Islet of Langerhans (tissue), 1 donor: ENCODE measurements at regions not wholly inside any gene's neighbourhood (a gene's known extent, or its start where the extent isn't known, plus 50 kb on each side); places are given as distances from the start of the nearest gene placed in this dataset.
A peak's percentile ranks its signal among the peaks of the same experiment; 100 is the strongest.

ENCODE experiments used
- FAIRE-seq: peaks from one replicate; lab custom pipeline; 2011; peaks lifted over from hg19 to GRCh38; lab: Jason Lieb, UNC

- no peak for FAIRE-seq
Measured at GRCh38 chr18:40109252-40110049, 1845.6 kb upstream of the PIK3C3 start.

DNA sequence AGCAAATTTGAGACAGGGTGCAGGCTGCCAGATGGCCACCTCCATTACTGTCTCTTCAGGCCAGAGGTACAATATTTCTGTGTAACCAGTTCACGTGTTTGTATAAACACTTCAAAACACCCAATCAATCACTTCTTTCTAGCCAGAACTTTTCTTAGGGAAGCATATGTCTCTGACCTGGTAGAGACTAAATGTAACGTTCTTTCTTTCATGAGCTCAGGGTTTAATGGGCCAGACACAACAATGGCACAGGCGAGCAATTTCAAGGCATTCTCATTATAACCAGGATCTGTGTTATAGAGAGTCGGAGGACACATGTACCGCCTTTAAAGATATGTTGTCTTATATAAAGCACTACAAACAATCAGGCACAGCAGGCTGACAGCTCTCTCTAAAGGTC, 1846.4 kb upstream of the PIK3C3 start:
- FAIRE-seq, result peak; percentile 98

GRCh38 chr18:40102903-40103302, 1852.1 kb upstream of the PIK3C3 start:
- no peak for FAIRE-seq

DNA sequence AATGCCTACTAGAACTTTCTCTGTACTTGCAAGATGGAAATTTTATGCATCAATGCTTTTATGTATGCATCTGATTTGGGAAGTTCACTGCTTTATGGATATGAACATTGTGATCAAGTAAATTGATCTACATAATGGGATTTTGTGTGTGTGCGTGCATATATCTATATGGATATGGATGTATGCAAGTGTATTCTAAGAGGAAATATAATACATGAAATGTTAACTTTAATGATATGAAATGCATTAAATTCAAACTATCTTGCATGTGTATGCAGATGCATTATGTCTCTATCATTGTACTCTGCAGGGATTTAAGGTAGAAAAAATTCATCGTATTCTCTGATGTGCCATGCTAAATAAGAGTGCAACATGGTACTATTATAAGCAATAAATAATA, 1855.4 kb upstream of the PIK3C3 start:
- no peak for FAIRE-seq

- no peak for FAIRE-seq
Measured at GRCh38 chr18:40096675-40097074, 1858.4 kb upstream of the PIK3C3 start.

DNA sequence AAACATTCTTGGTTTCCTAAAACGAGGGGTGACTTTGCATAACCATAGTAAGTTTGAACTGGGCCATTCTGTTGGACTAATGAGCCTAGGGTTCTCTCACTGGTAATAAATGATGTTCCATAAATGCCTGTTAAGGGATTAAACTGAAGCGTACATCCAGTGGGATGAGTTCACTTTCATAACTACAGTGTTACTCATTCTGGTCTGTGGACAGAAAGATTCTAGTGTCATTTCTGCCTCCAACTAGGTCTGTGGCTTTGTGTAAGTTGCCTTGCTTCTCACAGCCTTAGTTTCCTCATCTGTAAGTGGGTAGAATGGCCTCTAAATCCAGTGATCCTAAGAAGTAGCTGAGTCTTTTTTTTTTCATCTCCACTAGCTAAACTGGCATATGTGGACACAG, 1860.6 kb upstream of the PIK3C3 start:
- FAIRE-seq, result no peak

DNA sequence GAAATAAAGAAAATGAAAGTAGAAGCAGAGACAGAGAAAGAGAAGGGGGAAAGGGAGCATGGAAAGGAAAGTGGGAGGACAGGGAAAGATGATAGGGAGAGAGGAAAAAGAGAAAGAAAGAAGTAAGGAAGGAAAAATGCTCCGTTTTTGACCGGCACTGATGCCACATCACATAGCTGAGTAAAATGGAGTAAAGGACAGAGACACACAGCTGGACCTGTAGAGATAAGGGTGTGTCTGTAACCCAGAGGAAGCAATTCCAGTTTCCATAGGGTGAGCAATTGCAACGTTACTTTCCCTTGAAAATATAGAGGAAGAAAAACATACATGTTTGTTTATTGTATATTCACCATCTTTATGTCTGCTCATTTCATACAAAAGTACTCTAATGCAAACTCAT, 1866.9 kb upstream of the PIK3C3 start:
- no peak for FAIRE-seq

- FAIRE-seq, result no peak
Measured at GRCh38 chr18:40079786-40080185, 1875.2 kb upstream of the PIK3C3 start.

DNA sequence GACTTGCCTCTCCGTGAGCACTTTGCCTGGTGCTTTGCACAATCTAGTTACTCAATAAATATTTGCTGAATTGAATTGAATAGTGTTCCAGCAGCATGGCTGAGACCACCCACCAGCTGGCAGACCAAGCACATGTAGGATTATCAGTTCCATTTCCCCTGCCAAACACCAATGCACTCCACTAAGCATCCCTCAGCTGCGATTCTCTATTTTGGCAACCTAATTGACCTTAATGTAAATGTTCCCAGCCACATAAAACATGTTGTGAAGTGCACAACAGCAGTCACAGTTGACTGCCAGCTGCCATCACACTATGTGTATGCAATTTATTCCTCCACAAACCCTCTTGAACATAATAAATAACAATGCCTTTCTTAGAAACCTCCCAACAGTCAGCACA, 1879.4 kb upstream of the PIK3C3 start:
- FAIRE-seq, result no peak

GRCh38 chr18:40072761-40073160, 1882.3 kb upstream of the PIK3C3 start:
- FAIRE-seq, result no peak

DNA sequence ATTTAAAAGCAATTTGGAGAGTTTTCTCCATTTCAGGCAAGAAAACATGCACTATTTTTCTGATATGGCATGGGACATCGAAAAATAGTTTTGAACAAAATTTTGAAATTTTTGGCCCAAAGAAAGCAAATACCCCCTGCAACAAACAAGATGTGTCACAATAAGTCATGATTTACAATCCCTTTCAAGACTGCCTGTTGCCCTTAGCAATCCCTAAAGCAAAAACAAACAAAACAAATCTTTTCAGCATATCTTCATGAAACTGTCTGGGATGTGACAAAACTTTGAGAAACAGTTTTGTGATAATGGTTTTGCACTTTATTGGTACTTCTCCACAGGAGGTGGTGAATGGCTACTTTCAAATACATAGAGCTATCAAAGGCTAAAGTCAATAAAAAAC, 1888.7 kb upstream of the PIK3C3 start:
- no peak for FAIRE-seq

GRCh38 chr18:40063488-40063887, 1891.5 kb upstream of the PIK3C3 start:
- FAIRE-seq, result no peak

- no peak for FAIRE-seq
Measured at GRCh38 chr18:40061086-40061485, 1893.9 kb upstream of the PIK3C3 start.

DNA sequence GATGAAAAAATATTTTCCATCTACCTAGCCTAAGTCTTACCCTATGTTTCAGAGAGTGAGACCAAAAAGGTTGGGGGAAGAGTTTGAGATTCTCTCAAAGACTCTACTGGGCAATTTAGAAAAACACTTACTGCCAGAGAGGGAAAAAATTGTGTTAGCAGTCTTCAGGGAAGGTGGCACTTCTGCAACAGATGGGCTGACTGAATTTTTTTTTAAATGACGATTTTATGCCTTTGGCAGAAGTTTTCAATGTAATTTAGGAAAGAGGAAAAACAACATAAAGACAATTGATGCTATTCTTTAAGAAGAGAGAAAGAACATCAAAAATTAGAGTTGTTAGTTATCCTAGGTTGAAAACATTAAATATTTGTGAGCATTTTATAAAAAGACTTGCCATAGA, 1894.5 kb upstream of the PIK3C3 start:
- no peak for FAIRE-seq

DNA sequence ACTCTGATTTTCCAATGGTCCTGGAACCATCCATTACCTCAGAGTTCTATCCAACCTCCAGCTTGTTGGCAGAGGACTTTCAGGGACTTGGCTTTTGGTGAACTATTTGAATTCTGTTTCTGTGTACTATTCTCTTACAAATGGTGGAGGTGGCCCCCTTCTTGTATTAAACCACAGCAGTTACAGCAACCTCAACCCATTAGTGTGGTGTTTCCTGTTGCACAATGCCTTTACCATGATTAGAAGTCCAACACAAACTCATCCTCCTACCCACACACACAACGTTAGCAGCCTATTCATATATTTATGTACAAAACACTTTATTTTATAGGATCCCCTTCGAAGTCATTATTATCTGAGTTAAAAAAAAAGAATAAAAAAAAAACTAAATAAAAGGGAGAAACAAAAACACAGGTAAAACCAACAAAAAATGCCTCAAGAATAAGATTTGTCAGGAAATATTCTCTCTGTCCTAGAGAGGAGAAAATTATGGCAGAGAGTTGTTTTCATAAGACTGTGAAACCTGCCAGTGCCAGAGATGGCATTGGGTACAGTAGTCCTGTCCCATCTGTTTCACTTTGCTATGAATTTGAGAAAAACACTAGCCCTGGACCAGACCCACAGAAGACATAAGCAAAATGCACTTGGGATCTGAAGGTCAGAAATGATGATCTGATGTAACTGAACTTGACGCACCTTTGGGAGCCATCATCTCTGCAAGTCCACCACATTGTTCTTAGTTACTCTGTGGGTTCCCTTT, 1896.0 kb upstream of the PIK3C3 start:
- FAIRE-seq, result no peak

- FAIRE-seq, result peak; percentile 30
Measured at GRCh38 chr18:40056079-40056692, 1898.8 kb upstream of the PIK3C3 start.

DNA sequence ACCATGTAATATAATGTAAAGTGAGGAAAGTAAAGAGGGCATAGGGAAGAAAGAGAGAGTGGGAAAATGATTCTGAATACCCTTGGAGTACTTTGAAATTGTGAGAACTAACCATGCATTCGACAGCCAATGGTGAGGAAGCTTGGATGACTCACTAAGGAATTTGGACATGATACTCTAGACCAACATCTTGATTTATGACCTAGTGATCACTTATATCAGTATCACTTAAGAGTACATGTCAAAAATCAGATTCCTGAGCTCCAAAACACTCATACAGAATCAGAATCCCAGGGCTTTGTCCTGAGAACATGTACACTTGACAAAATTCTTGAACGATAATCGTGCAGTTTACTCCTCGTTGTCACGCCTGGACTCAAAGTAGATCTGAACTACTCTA, 1899.8 kb upstream of the PIK3C3 start:
- FAIRE-seq, result no peak

GRCh38 chr18:40049716-40050115, 1905.3 kb upstream of the PIK3C3 start:
- FAIRE-seq, result no peak

GRCh38 chr18:40048886-40049650, 1906.0 kb upstream of the PIK3C3 start:
- no peak for FAIRE-seq

DNA sequence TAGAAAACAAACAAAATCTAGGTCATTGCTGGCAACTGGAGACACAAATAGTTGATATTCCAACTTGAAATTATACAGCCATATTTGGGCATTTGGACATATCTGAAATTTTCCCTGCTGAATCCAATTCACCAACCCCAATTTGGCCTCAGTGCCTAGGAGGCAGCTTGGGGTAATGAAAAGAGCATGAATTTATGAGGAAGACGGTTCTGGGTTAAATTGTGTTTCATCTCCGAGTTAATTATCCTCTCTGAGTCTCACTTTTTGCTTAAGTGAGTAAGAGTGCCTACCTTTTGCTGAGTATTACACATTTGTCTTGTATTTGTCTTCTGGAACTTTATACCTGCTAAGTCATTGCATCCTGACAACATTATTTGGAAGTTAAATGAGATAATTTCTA, 1906.8 kb upstream of the PIK3C3 start:
- FAIRE-seq, result no peak

DNA sequence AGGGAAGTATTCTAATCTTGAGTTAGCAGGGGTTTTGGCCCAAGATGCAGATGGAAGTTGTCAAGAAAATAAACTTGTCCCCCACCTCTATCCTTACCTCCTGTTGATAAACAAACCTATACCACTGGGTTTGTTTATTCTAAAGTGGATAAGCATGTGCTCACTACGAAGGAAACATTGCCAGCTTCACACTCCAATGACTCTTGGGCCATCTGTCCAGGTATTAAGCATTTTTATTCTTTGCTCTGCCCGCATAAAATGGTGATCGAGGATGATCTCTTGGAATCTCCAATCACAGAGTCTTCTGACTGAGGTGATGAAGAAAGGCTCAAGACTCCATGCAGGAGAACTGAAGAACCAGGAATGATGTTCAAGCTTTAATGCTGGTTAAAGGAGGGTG, 1908.4 kb upstream of the PIK3C3 start:
- no peak for FAIRE-seq

DNA sequence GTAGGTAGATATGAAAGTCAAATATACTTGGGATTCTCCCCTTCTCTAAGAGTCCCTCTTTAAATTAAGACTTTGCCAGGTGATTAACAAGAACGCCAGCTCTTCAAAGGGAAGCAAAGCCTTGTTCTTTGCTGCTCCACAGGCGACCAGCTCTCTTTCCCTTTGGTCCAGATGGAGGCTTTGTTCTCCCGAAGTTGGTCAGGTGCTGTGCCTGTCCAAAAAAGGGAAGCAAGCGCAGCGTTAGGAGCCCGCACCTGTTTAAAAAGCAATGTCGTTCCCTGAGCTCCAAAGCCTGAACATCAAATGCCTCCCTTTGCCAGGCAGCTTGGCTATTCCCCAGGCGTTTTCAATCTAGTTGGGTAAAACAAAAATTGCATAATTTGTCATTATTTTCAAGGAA, 1913.1 kb upstream of the PIK3C3 start:
- no peak for FAIRE-seq

DNA sequence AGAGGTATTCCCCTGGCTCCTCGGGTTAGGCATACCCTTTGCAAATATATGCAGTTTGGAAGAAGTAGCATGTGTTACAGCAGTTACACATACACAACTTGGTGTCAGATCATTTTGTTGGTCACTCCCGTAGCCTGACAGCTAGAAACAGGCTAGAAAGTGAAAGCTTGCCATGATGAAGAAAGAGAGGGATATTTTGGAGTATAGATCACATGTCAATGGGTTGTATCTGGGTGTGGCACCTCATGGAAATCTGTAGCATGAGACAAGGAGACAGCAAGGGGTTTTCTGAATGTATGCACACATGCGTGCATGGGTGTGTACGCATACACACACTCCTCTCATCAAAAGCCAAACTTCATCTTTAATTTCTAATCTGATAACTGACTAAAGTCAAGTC, 1914.5 kb upstream of the PIK3C3 start:
- FAIRE-seq, result no peak
